ENCODE measurements at regions not wholly inside any gene's neighbourhood (a gene's known extent, or its start where the extent isn't known, plus 50 kb on each side); places are given as distances from the start of the nearest gene placed in this dataset.

GRCh38 chr5:125607018-125607417 is 816.2 kb upstream of the GRAMD2B start:
- TF ChIP-seq POLR2A (IDR thresholded peaks at IDR 0.05) (no peak), CTCF (IDR thresholded peaks at IDR 0.05) (no peak)

GRCh38 chr5:125609011-125609410 is 814.2 kb upstream of the GRAMD2B start:
- H3K4me1 ChIP-seq (replicated peaks in 1 of 2) = peaks cover 0 to 13% of the 10 kb centered on the region in 2 donors
- H3K27me3 ChIP-seq = no peaks in the 10 kb centered on the region
- no peaks in the 10 kb centered on the region for H3K9me3 ChIP-seq (replicated peaks in 1 of 3)
- no peak overlapping the region for H3K4me3 ChIP-seq
- no peak for DNase-seq
- no peak overlapping the region for H3K27ac ChIP-seq
- no peak for TF ChIP-seq CTCF (IDR thresholded peaks at IDR 0.05)
- H3K36me3 ChIP-seq (replicated peaks in 1 of 2) = no peaks in the 10 kb centered on the region
- WGBS, 4 donors = 84 to 100% (median 90%) methylated on average over 1 of the region's 1 CpG
- intact Hi-C loops (cut with DNase I) = no loop called here

More at GRCh38 chr5:125607018-125607417, 816.2 kb upstream of the GRAMD2B start:
- no peak overlapping the region for H3K4me3 ChIP-seq
- peak in 1 of 7 donors; percentile 24 for DNase-seq
- peaks cover 0 to 9% of the 10 kb centered on the region in 2 donors for H3K4me1 ChIP-seq (replicated peaks in 1 of 2)
- H3K9me3 ChIP-seq (replicated peaks in 1 of 3) = no peaks in the 10 kb centered on the region
- WGBS, 4 donors = 14 to 33% (median 25%) methylated on average over 2 of the region's 2 CpGs
- no peak overlapping the region for H3K27ac ChIP-seq
- no peaks in the 10 kb centered on the region for H3K27me3 ChIP-seq
- intact Hi-C loops (cut with DNase I) = no loop called here
- no peaks in the 10 kb centered on the region for H3K36me3 ChIP-seq (replicated peaks in 1 of 2)

- Histone ChIP-seq H3K27ac (no peak overlapping the region), H3K36me3 (replicated peaks in 1 of 2) (no peaks in the 10 kb centered on the region), H3K27me3 (no peaks in the 10 kb centered on the region), H3K9me3 (replicated peaks in 1 of 3) (no peaks in the 10 kb centered on the region), H3K4me3 (no peak overlapping the region), H3K4me1 (replicated peaks in 1 of 2) (peaks cover 0 to 15% of the 10 kb centered on the region in 2 donors)
- WGBS, 4 donors = 48 to 54% (median 53%) methylated on average over 2 of the region's 2 CpGs
- TF ChIP-seq POLR2A (IDR thresholded peaks at IDR 0.05) (no peak), CTCF (IDR thresholded peaks at IDR 0.05) (no peak)
- DNase-seq = no peak
- intact Hi-C loops (cut with DNase I) = no loop called here
Measured at GRCh38 chr5:125610892-125611291, 812.3 kb upstream of the GRAMD2B start.

- intact Hi-C loops (cut with DNase I) = no loop called here
- no peak for DNase-seq
- no peaks in the 10 kb centered on the region for H3K27me3 ChIP-seq
Measured at GRCh38 chr5:125611541-125611940, 811.7 kb upstream of the GRAMD2B start.

More at GRCh38 chr5:125611541-125611940, 811.7 kb upstream of the GRAMD2B start:
- Histone ChIP-seq H3K36me3 (replicated peaks in 1 of 2) (no peaks in the 10 kb centered on the region), H3K4me3 (no peak overlapping the region), H3K27ac (no peak overlapping the region), H3K9me3 (replicated peaks in 1 of 3) (no peaks in the 10 kb centered on the region), H3K4me1 (replicated peaks in 1 of 2) (peaks cover 0 to 15% of the 10 kb centered on the region in 2 donors)
- TF ChIP-seq CTCF (IDR thresholded peaks at IDR 0.05) = no peak
- no peak for TF ChIP-seq POLR2A (IDR thresholded peaks at IDR 0.05)
